ENCODE measurements at regions not wholly inside any gene's neighbourhood (a gene's known extent, or its start where the extent isn't known, plus 50 kb on each side); places are given as distances from the start of the nearest gene placed in this dataset.
A peak's percentile ranks its signal among the peaks of the same experiment; 100 is the strongest.
"Not testable (repeated sequence)": the region's sequence is repeated elsewhere in the genome, so short reads cannot be mapped to it uniquely, and the experiment has no call there.

GRCh38 chr12:83451189-83451588 lies 764.5 kb downstream of the TMTC2 start:
- DNase-seq (ENCODE audit: low spot score in 2 of 2) (no peak), ATAC-seq (no peak)
- Mint-ChIP-seq H3K4me1 (no peaks in the 10 kb centered on the region), H3K27ac (no peak overlapping the region), H3K4me3 (no peak overlapping the region), H3K9me3 (peaks cover 5% of the 10 kb centered on the region), H3K36me3 (no peaks in the 10 kb centered on the region)

GRCh38 chr12:83434600-83434999 lies 747.9 kb downstream of the TMTC2 start:
- H3K4me1 Mint-ChIP-seq: no peaks in the 10 kb centered on the region
- ATAC-seq (no peak), DNase-seq (ENCODE audit: low spot score in 2 of 2) (no peak)
- peaks cover 14% of the 10 kb centered on the region for H3K9me3 Mint-ChIP-seq
- no peak overlapping the region for H3K4me3 Mint-ChIP-seq
- H3K27ac Mint-ChIP-seq: no peak overlapping the region
- H3K36me3 Mint-ChIP-seq: no peaks in the 10 kb centered on the region

- Mint-ChIP-seq H3K9me3 (peaks cover 14% of the 10 kb centered on the region), H3K36me3 (no peaks in the 10 kb centered on the region), H3K4me3 (no peak overlapping the region), H3K27ac (no peak overlapping the region), H3K4me1 (no peaks in the 10 kb centered on the region)
- DNase-seq (ENCODE audit: low spot score in 2 of 2) (no peak), ATAC-seq (no peak)
Measured at GRCh38 chr12:83432176-83432719, 745.5 kb downstream of the TMTC2 start.

GRCh38 chr12:83427586-83428136 lies 741.0 kb downstream of the TMTC2 start:
- not testable (repeated sequence) for H3K4me1 Mint-ChIP-seq; H3K36me3 Mint-ChIP-seq; H3K27ac Mint-ChIP-seq; H3K4me3 Mint-ChIP-seq; DNase-seq (ENCODE audit: low spot score in 2 of 2); ATAC-seq
- H3K9me3 Mint-ChIP-seq: peaks cover 16% of the 10 kb centered on the region

GRCh38 chr12:83414981-83415380 lies 728.3 kb downstream of the TMTC2 start:
- H3K27ac Mint-ChIP-seq: no peak overlapping the region
- H3K4me1 Mint-ChIP-seq: no peaks in the 10 kb centered on the region
- DNase-seq (ENCODE audit: low spot score in 2 of 2): no peak
- peaks cover 8% of the 10 kb centered on the region for H3K9me3 Mint-ChIP-seq
- no peaks in the 10 kb centered on the region for H3K36me3 Mint-ChIP-seq
- peak; percentile 32 for ATAC-seq
- H3K4me3 Mint-ChIP-seq: no peak overlapping the region

- no peak for DNase-seq (ENCODE audit: low spot score in 2 of 2)
- H3K4me1 Mint-ChIP-seq: no peaks in the 10 kb centered on the region
- no peak overlapping the region for H3K4me3 Mint-ChIP-seq
- H3K9me3 Mint-ChIP-seq: peaks cover 5% of the 10 kb centered on the region
- H3K27ac Mint-ChIP-seq: no peak overlapping the region
- H3K36me3 Mint-ChIP-seq: no peaks in the 10 kb centered on the region
- ATAC-seq: no peak
Measured at GRCh38 chr12:83408851-83409250, 722.1 kb downstream of the TMTC2 start.

GRCh38 chr12:83408146-83408545 lies 721.4 kb downstream of the TMTC2 start:
- Mint-ChIP-seq H3K4me1 (no peaks in the 10 kb centered on the region), H3K27ac (no peak overlapping the region), H3K4me3 (no peak overlapping the region), H3K9me3 (peaks cover 5% of the 10 kb centered on the region), H3K36me3 (no peaks in the 10 kb centered on the region)
- DNase-seq (ENCODE audit: low spot score in 2 of 2) (no peak), ATAC-seq (no peak)

- H3K27ac Mint-ChIP-seq: no peak overlapping the region
- DNase-seq (ENCODE audit: low spot score in 2 of 2): no peak
- no peaks in the 10 kb centered on the region for H3K36me3 Mint-ChIP-seq
Measured at GRCh38 chr12:83404521-83404920, 717.8 kb downstream of the TMTC2 start.

GRCh38 chr12:83390186-83390585 lies 703.5 kb downstream of the TMTC2 start:
- H3K4me1 Mint-ChIP-seq: no peaks in the 10 kb centered on the region

More at GRCh38 chr12:83404521-83404920, 717.8 kb downstream of the TMTC2 start:
- no peak for ATAC-seq
- H3K4me3 Mint-ChIP-seq: no peak overlapping the region
- no peaks in the 10 kb centered on the region for H3K4me1 Mint-ChIP-seq
- H3K9me3 Mint-ChIP-seq: peaks cover 4% of the 10 kb centered on the region

GRCh38 chr12:83389237-83389996 lies 702.7 kb downstream of the TMTC2 start:
- Mint-ChIP-seq H3K36me3 (no peaks in the 10 kb centered on the region), H3K4me1 (no peaks in the 10 kb centered on the region), H3K9me3 (peaks cover 4% of the 10 kb centered on the region), H3K4me3 (no peak overlapping the region), H3K27ac (no peak overlapping the region)
- ATAC-seq (no peak), DNase-seq (ENCODE audit: low spot score in 2 of 2) (no peak)

More at GRCh38 chr12:83390186-83390585, 703.5 kb downstream of the TMTC2 start:
- Mint-ChIP-seq H3K27ac (no peak overlapping the region), H3K4me3 (no peak overlapping the region), H3K36me3 (no peaks in the 10 kb centered on the region), H3K9me3 (peaks cover 6% of the 10 kb centered on the region)
- no peak for ATAC-seq
- no peak for DNase-seq (ENCODE audit: low spot score in 2 of 2)

- ATAC-seq (no peak), DNase-seq (ENCODE audit: low spot score in 2 of 2) (no peak)
- H3K4me3 Mint-ChIP-seq: no peak overlapping the region
- peaks cover 4% of the 10 kb centered on the region for H3K9me3 Mint-ChIP-seq
- no peak overlapping the region for H3K27ac Mint-ChIP-seq
- no peaks in the 10 kb centered on the region for H3K36me3 Mint-ChIP-seq
- no peaks in the 10 kb centered on the region for H3K4me1 Mint-ChIP-seq
Measured at GRCh38 chr12:83388551-83388950, 701.8 kb downstream of the TMTC2 start.

- no peaks in the 10 kb centered on the region for H3K4me1 Mint-ChIP-seq
- H3K4me3 Mint-ChIP-seq: no peak overlapping the region
Measured at GRCh38 chr12:83386527-83387264, 700.0 kb downstream of the TMTC2 start.

GRCh38 chr12:83378186-83378727 lies 691.6 kb downstream of the TMTC2 start:
- ATAC-seq (no peak), DNase-seq (ENCODE audit: low spot score in 2 of 2) (no peak)
- Mint-ChIP-seq H3K36me3 (no peaks in the 10 kb centered on the region), H3K4me3 (no peak overlapping the region), H3K9me3 (peaks cover 4% of the 10 kb centered on the region), H3K4me1 (no peaks in the 10 kb centered on the region), H3K27ac (no peak overlapping the region)

More at GRCh38 chr12:83386527-83387264, 700.0 kb downstream of the TMTC2 start:
- Mint-ChIP-seq H3K36me3 (no peaks in the 10 kb centered on the region), H3K9me3 (peaks cover 4% of the 10 kb centered on the region), H3K27ac (no peak overlapping the region)
- DNase-seq (ENCODE audit: low spot score in 2 of 2): no peak
- no peak for ATAC-seq

GRCh38 chr12:83365317-83365716 lies 678.6 kb downstream of the TMTC2 start:
- Mint-ChIP-seq H3K36me3 (no peaks in the 10 kb centered on the region), H3K27ac (no peak overlapping the region), H3K9me3 (no peaks in the 10 kb centered on the region), H3K4me3 (no peak overlapping the region), H3K4me1 (no peaks in the 10 kb centered on the region)
- ATAC-seq (no peak), DNase-seq (ENCODE audit: low spot score in 2 of 2) (no peak)

- Mint-ChIP-seq H3K36me3 (no peaks in the 10 kb centered on the region), H3K27ac (no peak overlapping the region), H3K4me1 (no peaks in the 10 kb centered on the region), H3K9me3 (no peaks in the 10 kb centered on the region), H3K4me3 (no peak overlapping the region)
- no peak for DNase-seq (ENCODE audit: low spot score in 2 of 2)
- ATAC-seq: no peak
Measured at GRCh38 chr12:83361475-83361874, 674.8 kb downstream of the TMTC2 start.

Measured in stimulated activated effector memory CD8-positive, alpha-beta T cell treated with anti-CD3 and anti-CD28 coated beads, Interleukin-12 subunit alpha, Interleukin-12 subunit beta, amount 100 ng/mL, for 72 hours (primary cell).